GM12878 (cell line): ENCODE measurements at regions not wholly inside any gene's neighbourhood (a gene's known extent, or its start where the extent isn't known, plus 50 kb on each side); places are given as distances from the start of the nearest gene placed in this dataset.

Experiments
- ATAC-seq: fragments of 200-7000 bp; cut with Tn5 transposase; 3 replicates; pipeline ENCODE4 v1.9.1; 2020; ENCODE audit warnings: mild to moderate bottlenecking, moderate library complexity
- BruUV-seq: library from RNA; stranded (reverse); fragments of 400-500 nt; replicated peaks from 2 replicates; lab custom pipeline; 2021; lab: Mats Ljungman, UMichigan
- CTCF ChIA-PET: fragments of 300-600 bp; sonication (Branson Sonifier 250); formaldehyde crosslinking; extraction: SDS; loops from one replicate; lab custom pipeline; 2021; ENCODE audit warnings: inconsistent platforms; lab: Yijun Ruan, JAX
- POLR2A ChIA-PET: fragments of 350-600 bp; formaldehyde crosslinking; extraction: SDS; loops from one replicate; lab custom pipeline; 2021; ENCODE audit warnings: inconsistent platforms; lab: Charles Lee
- RAD21 ChIA-PET: fragments of 300-600 bp; sonication (Branson Sonifier 250); formaldehyde crosslinking; loops from one replicate; lab custom pipeline; 2023; ENCODE audit warnings: antibody characterized with exemption; ENCODE audit not compliant: unreplicated experiment; lab: Charles Lee
- SMC1A ChIA-PET: fragments of 300-600 bp; sonication (Branson Sonifier 250); formaldehyde crosslinking; loops from one replicate; lab custom pipeline; 2023; ENCODE audit not compliant: unreplicated experiment, uncharacterized antibody; lab: Charles Lee
- DNase-seq: peaks from one replicate; pipeline ENCODE4 v3.0.0-alpha.2; 2011; ENCODE audit warnings: low read depth, low spot score
- FAIRE-seq: peaks from 3 replicates; lab custom pipeline; 2011; peaks lifted over from hg19 to GRCh38; lab: Jason Lieb, UNC
- H2AFZ ChIP-seq: 2 replicates; pipeline ENCODE4 v1.6.0; 2011; ENCODE audit warnings: low read depth, low read length, control low read depth; ENCODE audit not compliant: control insufficient read depth
- H3K27ac ChIP-seq: 2 replicates; pipeline ENCODE4 v1.5.1; 2011; ENCODE audit warnings: control low read depth; ENCODE audit not compliant: control insufficient read depth, insufficient read depth
- H3K27me3 ChIP-seq, 2 experiments: replicated peaks in 1 of 2; 2 replicates each; pipeline versions ENCODE4 v1.6.0 to v1.6.1; 2011; ENCODE audit warnings: low read length in 1 of 2; ENCODE audit not compliant: control insufficient read depth in 2 of 2, insufficient read depth in 2 of 2
- H3K36me3 ChIP-seq, 2 experiments: 2 replicates each; pipeline ENCODE4 v1.5.1; 2011; ENCODE audit warnings: low read length in 1 of 2; ENCODE audit not compliant: control insufficient read depth in 2 of 2, insufficient read depth in 2 of 2
- H3K4me1 ChIP-seq: 2 replicates; pipeline ENCODE4 v1.6.1; 2011; ENCODE audit warnings: mild to moderate bottlenecking, low read length, moderate library complexity, mixed read lengths; ENCODE audit not compliant: control insufficient read depth, insufficient read depth
- H3K4me2 ChIP-seq: 2 replicates; pipeline ENCODE4 v1.6.0; 2011; ENCODE audit warnings: control low read depth; ENCODE audit not compliant: control insufficient read depth, insufficient read depth
- H3K4me3 ChIP-seq: fragments of 200-600 bp; sonication (generic); 2 replicates; pipeline ENCODE4 v1.5.1; 2016
- H3K79me2 ChIP-seq: 2 replicates; pipeline ENCODE4 v1.6.0; 2011; ENCODE audit warnings: low read length; ENCODE audit not compliant: control insufficient read depth, insufficient read depth
- H3K9ac ChIP-seq: 2 replicates; pipeline ENCODE4 v1.8.0; 2011; ENCODE audit warnings: low read length, control low read depth, mixed read lengths; ENCODE audit not compliant: control insufficient read depth, insufficient read depth
- H3K9me3 ChIP-seq: replicated peaks from 3 replicates; pipeline ENCODE4 v1.5.1; 2011; ENCODE audit warnings: mild to moderate bottlenecking, low read length; ENCODE audit not compliant: control insufficient read depth, insufficient read depth
- H4K20me1 ChIP-seq: 2 replicates; pipeline ENCODE4 v1.6.0; 2011; ENCODE audit not compliant: control insufficient read depth, insufficient read depth
- BCLAF1 ChIP-seq: fragments of 450-650 bp; IDR thresholded peaks from 2 replicates; pipeline ENCODE4 v1.6.1; 2017; ENCODE audit warnings: antibody characterized with exemption, mild to moderate bottlenecking, moderate library complexity
- CHD1 ChIP-seq: IDR thresholded peaks from 2 replicates; pipeline ENCODE4 v1.6.1; 2012; ENCODE audit warnings: low read depth, low read length, improper control_type of control experiment
- ELK1 ChIP-seq: IDR thresholded peaks from 2 replicates; pipeline ENCODE4 v1.6.1; 2012; ENCODE audit warnings: low read depth, low read length, improper control_type of control experiment
- FOXM1 ChIP-seq: IDR thresholded peaks from 2 replicates; pipeline ENCODE4 v1.6.1; 2012; ENCODE audit warnings: low read depth, mild to moderate bottlenecking, inconsistent platforms, low read length, moderate library complexity
- IRF3 ChIP-seq: fragments of 450-650 bp; IDR thresholded peaks from 2 replicates; pipeline ENCODE4 v1.6.1; 2014; ENCODE audit warnings: mild to moderate bottlenecking
- IRF4 ChIP-seq: IDR thresholded peaks from 2 replicates; pipeline ENCODE4 v1.6.1; 2011; ENCODE audit warnings: low read depth, low read length
- JUND ChIP-seq: IDR thresholded peaks from 2 replicates; pipeline ENCODE4 v1.6.1; 2012; ENCODE audit warnings: low read depth, mild to moderate bottlenecking, low read length, improper control_type of control experiment, moderate library complexity
- KLF5 ChIP-seq: fragments of 450-650 bp; IDR thresholded peaks from 2 replicates; pipeline ENCODE4 v1.6.1; 2014; ENCODE audit warnings: mild to moderate bottlenecking; ENCODE audit not compliant: partially characterized antibody
- MTA2 ChIP-seq: fragments of 450-650 bp; IDR thresholded peaks from 2 replicates; pipeline ENCODE4 v1.6.1; 2016; ENCODE audit warnings: low read depth, mild to moderate bottlenecking, moderate library complexity
- RAD21 ChIP-seq: IDR thresholded peaks from 2 replicates; pipeline ENCODE4 v1.6.1; 2011; ENCODE audit warnings: mild to moderate bottlenecking, low read depth, low read length, moderate library complexity; ENCODE audit not compliant: insufficient read depth
- SIX5 ChIP-seq: IDR thresholded peaks from 2 replicates; pipeline ENCODE4 v1.6.1; 2011; ENCODE audit warnings: mild to moderate bottlenecking, low read depth, low read length, moderate library complexity; ENCODE audit not compliant: severe bottlenecking
- STAT1 ChIP-seq: fragments of 450-650 bp; conservative IDR thresholded peaks from 2 replicates; pipeline ENCODE4 v1.6.1; 2014; ENCODE audit warnings: antibody characterized with exemption, mild to moderate bottlenecking
- STAT3 ChIP-seq: IDR thresholded peaks from 2 replicates; pipeline ENCODE4 v1.6.1; 2011; ENCODE audit warnings: low read depth, low read length, improper control_type of control experiment
- ZNF687 ChIP-seq: fragments of 450-650 bp; IDR thresholded peaks from 2 replicates; pipeline ENCODE4 v1.6.1; 2017; ENCODE audit warnings: mild to moderate bottlenecking, moderate library complexity
- WGBS: methylation state at CpG from one replicate; pipeline ENCODE4 v1.1.6; 2016; ENCODE audit warnings: low lambda C conversion rate; ENCODE audit not compliant: insufficient replicate concordance, insufficient coverage; ENCODE audit errors: missing lambda C conversion rate; 5-methylcytosine and 5-hydroxymethylcytosine counted together
- in situ Hi-C: fragments of 300-500 bp; cut with MboI; formaldehyde crosslinking; loops from 9 replicates; pipeline ENCODE4 v1.14.3; 2018; ENCODE audit warnings: mixed read lengths
- intact Hi-C: fragments of 100-400 bp; cut with micrococcal nuclease; formaldehyde crosslinking; loops from one replicate; pipeline ENCODE4 v1.14.2; 2022; ENCODE audit not compliant: unreplicated experiment

- no peak overlapping the region for H3K4me3 ChIP-seq
- no peak for TF ChIP-seq CHD1
- no peak for TF ChIP-seq IRF4
- no peak for TF ChIP-seq ELK1
- no peak for TF ChIP-seq SIX5
- no peak for TF ChIP-seq BCLAF1
- no peak for TF ChIP-seq IRF3
- no peak for TF ChIP-seq FOXM1
- TF ChIP-seq ZNF687, result no peak
- TF ChIP-seq STAT3, result no peak
- TF ChIP-seq KLF5, result no peak
- TF ChIP-seq MTA2, result no peak
- TF ChIP-seq RAD21, result no peak
- no peak for TF ChIP-seq JUND
- TF ChIP-seq STAT1, result no peak
Observed at GRCh38 chr2:74747411-74748080, 86.4 kb upstream of the HK2 start.

More at GRCh38 chr2:74747411-74748080, 86.4 kb upstream of the HK2 start:
- FAIRE-seq (no peak), ATAC-seq (no peak), DNase-seq (no peak)
- Histone ChIP-seq H3K9me3 (no peaks in the 10 kb centered on the region), H3K4me2 (no peak overlapping the region), H4K20me1 (no peaks in the 10 kb centered on the region), H3K79me2 (no peaks in the 10 kb centered on the region), H3K9ac (no peak overlapping the region), H3K27ac (no peak overlapping the region), H3K27me3 (no peaks in the 10 kb centered on the region; a peak in 2 of 4 replicates), H3K36me3 (no peaks in the 10 kb centered on the region), H3K4me1 (no peaks in the 10 kb centered on the region), H2AFZ (no peak overlapping the region)
- ChIA-PET POLR2A (no interaction called here), SMC1A (no interaction called here), CTCF (interaction anchor here (0.7 kb wide), 1 partner anchor 127 kb away, joined by 3 read pairs; no protein-coding TSS in a partner anchor), RAD21 (no interaction called here)
- intact Hi-C loops, result no loop called here
- in situ Hi-C loops, result no loop called here
- no TSS peak for BruUV-seq
- 10% methylated on average over 7 of the region's 7 CpGs for WGBS
